GM12878 (cell line): ENCODE measurements at regions not wholly inside any gene's neighbourhood (a gene's known extent, or its start where the extent isn't known, plus 50 kb on each side); places are given as distances from the start of the nearest gene placed in this dataset.

Experiments
- CHD4 ChIP-seq: fragments of 200-600 bp; sonication (generic); IDR thresholded peaks from 2 replicates; pipeline ENCODE4 v1.6.1; 2016; ENCODE audit warnings: mild to moderate bottlenecking
- CTCF ChIP-seq, 3 experiments: IDR thresholded peaks in 2 of 3; conservative IDR thresholded peaks in 1 of 3; 2 replicates each; pipeline ENCODE4 v1.5.1; 2011; ENCODE audit warnings: low read depth in 3 of 3, low read length in 3 of 3, mild to moderate bottlenecking in 3 of 3, control low read depth in 2 of 3, moderate library complexity in 2 of 3, inconsistent platforms in 1 of 3, mixed read lengths in 1 of 3; ENCODE audit not compliant: control insufficient read depth in 2 of 3, insufficient read depth in 1 of 3; ENCODE audit errors: extremely low read depth in 1 of 3
- DPF2 ChIP-seq: fragments of 450-650 bp; IDR thresholded peaks from 2 replicates; pipeline ENCODE4 v1.6.1; 2017; ENCODE audit warnings: mild to moderate bottlenecking
- EZH2 ChIP-seq: IDR thresholded peaks from 2 replicates; pipeline ENCODE4 v1.6.1; 2012; ENCODE audit warnings: low read depth, mild to moderate bottlenecking, control low read depth, inconsistent platforms, low read length, borderline replicate concordance; ENCODE audit not compliant: control insufficient read depth
- JUNB ChIP-seq: IDR thresholded peaks from 2 replicates; pipeline ENCODE4 v1.6.1; 2016; ENCODE audit warnings: antibody characterized with exemption, mild to moderate bottlenecking
- POLR2A ChIP-seq: IDR thresholded peaks from 2 replicates; pipeline ENCODE4 v1.6.1; 2011; ENCODE audit warnings: low read depth, mild to moderate bottlenecking, low read length
- POLR2AphosphoS5 ChIP-seq: IDR thresholded peaks from 2 replicates; pipeline ENCODE4 v1.6.1; 2011; ENCODE audit warnings: mild to moderate bottlenecking, low read length, inconsistent platforms
- RAD51 ChIP-seq: fragments of 450-650 bp; IDR thresholded peaks from 2 replicates; pipeline ENCODE4 v1.6.1; 2016; ENCODE audit warnings: moderate library complexity, mild to moderate bottlenecking, inconsistent platforms
- TAF1 ChIP-seq: IDR thresholded peaks from 2 replicates; pipeline ENCODE4 v1.6.1; 2011; ENCODE audit warnings: mild to moderate bottlenecking, low read depth, low read length, borderline replicate concordance
- TCF7 ChIP-seq: IDR thresholded peaks from 2 replicates; pipeline ENCODE4 v1.6.1; 2014; ENCODE audit warnings: antibody characterized with exemption, borderline replicate concordance
- ZNF274 ChIP-seq: IDR thresholded peaks from one replicate; pipeline ENCODE4 v1.8.0; 2011; ENCODE audit not compliant: insufficient read length, insufficient read depth
- TF ChIP-seq, protein P1 (sequence below): IDR thresholded peaks from 2 replicates; pipeline ENCODE4 v1.6.1; 2011; ENCODE audit warnings: low read depth, mild to moderate bottlenecking, low read length, moderate library complexity, borderline replicate concordance; ENCODE audit errors: extremely low read depth

GRCh38 chr4:138954428-138954827 lies 61.2 kb upstream of the NOCT start:
- TF ChIP-seq DPF2, result no peak
- TF ChIP-seq CTCF (IDR thresholded peaks at IDR 0.05 in 2 of 3, conservative IDR thresholded peaks at IDR 0.05 in 1 of 3; ENCODE audit: control insufficient read depth in 2 of 3, extremely low read depth in 1 of 3, insufficient read depth in 1 of 3, low read depth in 3 of 3, low read length in 3 of 3), result no peak
- no peak for TF ChIP-seq EZH2
- TF ChIP-seq POLR2AphosphoS5, result no peak
- TF ChIP-seq POLR2A, result no peak
- TF ChIP-seq RAD51, result no peak
- no peak for TF ChIP-seq CHD4
- TF ChIP-seq TCF7, result no peak
- TF ChIP-seq ZNF274, result no peak
- TF ChIP-seq TAF1, result no peak
- no peak for TF ChIP-seq JUNB
- TF ChIP-seq, protein P1, sequence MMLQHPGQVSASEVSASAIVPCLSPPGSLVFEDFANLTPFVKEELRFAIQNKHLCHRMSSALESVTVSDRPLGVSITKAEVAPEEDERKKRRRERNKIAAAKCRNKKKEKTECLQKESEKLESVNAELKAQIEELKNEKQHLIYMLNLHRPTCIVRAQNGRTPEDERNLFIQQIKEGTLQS, result no peak
